Left renal pelvis (tissue), 4 donors: ENCODE measurements at regions not wholly inside any gene's neighbourhood (a gene's known extent, or its start where the extent isn't known, plus 50 kb on each side); places are given as distances from the start of the nearest gene placed in this dataset.

Source experiments
- DNase-seq, 4 donors: peaks; one replicate each; pipeline ENCODE4 v3.0.0-alpha.2; 2013; ENCODE audit warnings: low read depth in 4 of 4, low spot score in 3 of 4

GRCh38 chr5:125036494-125036893, 290.1 kb upstream of the ZNF608 start:
- no peak for DNase-seq

GRCh38 chr5:125037020-125037419, 290.6 kb upstream of the ZNF608 start:
- DNase-seq: no peak

DNA sequence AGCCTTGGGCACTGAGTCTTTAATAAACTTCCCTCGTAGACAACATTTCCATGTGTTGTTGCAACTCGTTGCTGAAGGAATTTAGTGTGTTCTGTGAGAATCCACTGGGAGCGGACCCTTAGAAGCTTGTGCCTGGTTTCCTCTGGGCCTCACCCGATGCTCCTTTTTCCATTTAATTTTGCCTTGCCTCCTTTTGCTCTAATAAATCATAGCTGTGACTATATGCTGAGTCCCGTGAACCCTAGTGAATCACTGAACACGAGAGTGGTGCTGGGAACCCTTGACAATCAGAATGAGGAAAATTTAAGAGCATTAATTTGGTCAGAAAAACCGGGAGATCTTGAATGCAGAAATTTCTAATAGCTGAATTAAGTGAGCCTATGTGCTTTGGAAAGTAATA, 291.1 kb upstream of the ZNF608 start:
- DNase-seq: no peak

DNA sequence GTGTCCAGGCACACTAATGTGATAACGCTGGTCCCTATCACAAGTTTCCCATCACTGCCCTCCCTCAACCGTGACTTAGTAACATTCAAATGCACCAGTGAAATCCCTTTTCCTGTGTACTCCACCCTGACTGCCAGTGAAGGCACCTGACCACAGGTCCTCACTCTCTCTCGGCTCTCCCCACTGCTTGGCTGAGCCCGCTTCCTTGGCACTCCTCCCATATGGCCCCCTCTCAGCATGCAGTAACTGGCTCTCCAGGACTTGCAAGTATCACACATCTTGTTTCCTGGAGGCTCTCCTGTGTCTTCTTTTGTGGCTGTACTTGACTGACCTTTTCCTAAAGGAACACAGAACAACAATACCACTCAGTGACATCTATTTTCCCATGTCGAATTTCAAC, 292.0 kb upstream of the ZNF608 start:
- DNase-seq: no peak

DNA sequence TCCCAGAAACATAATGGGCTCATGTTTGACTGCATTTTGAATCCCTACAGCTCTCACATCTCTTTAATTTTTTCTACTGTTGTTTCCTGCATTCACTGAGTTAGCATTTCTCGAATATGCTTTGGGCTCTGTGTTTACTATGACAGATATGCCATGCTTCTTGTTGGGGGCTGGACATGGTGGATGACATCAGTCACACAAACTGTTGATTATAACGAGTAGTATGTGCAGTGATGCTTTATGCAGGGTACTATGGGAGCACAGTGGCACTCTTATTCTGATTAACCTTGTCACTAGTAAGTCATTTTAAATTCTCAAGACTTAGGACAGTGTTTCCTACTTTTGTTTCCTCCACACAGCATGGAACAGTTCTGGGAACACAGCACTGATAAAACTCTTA, 295.4 kb upstream of the ZNF608 start:
- DNase-seq: no peak

GRCh38 chr5:125042261-125042890, 295.9 kb upstream of the ZNF608 start:
- no peak for DNase-seq

DNA sequence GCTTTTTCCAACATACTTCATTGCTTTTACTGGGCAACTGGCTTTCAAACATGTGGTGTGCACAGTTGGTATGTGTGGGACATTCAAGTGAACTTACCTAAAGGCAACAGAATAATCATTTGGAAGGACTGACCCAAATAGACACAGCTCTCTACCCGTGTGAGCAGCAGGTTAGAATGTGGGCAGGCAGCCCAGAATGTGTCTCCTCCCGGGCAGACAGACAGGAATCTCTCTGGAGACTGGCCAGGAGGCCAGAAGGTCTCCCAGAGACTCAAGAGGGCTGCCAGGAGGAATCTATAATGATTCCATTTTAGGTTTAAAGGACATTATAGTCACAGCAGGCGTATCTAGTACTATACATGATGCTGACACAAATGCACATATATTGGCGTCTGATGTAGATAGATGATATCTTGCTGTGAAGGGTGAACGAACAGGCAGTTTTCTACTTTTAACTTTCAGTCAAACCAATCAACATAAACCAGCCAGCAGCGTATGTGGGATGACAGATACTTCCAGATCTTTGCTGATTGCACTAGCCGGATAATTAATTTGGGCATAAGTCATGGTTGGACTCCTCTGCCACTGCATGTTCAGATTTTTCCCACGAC, 297.4 kb upstream of the ZNF608 start:
- DNase-seq: peak in 1 of 4 donors; percentile 39

GRCh38 chr5:125044491-125045282, 298.2 kb upstream of the ZNF608 start:
- DNase-seq: no peak

- DNase-seq: no peak
These were observed 299.2 kb upstream of the ZNF608 start for GRCh38 chr5:125045646-125046045.

- no peak for DNase-seq
These were observed 300.4 kb upstream of the ZNF608 start for GRCh38 chr5:125046838-125047237.

DNA sequence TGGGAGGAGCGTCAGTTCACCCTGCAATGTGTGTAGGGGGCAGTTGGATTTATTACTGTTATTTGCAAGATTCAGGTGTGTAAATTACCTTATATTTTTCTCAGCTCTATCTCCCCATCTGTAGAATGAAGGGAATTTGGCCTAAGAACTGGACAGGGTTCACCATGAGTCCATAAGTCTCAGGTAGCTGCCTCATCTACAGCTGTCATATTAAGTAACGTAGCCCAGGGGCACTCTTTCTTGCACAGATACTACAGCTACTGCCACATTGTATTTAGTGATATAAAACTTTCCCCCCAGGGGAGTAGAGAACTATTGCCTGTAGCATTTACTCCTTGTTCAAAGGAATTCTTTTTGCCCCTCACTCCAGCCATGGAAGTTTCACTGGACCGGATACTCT, 301.4 kb upstream of the ZNF608 start:
- DNase-seq: no peak

DNA sequence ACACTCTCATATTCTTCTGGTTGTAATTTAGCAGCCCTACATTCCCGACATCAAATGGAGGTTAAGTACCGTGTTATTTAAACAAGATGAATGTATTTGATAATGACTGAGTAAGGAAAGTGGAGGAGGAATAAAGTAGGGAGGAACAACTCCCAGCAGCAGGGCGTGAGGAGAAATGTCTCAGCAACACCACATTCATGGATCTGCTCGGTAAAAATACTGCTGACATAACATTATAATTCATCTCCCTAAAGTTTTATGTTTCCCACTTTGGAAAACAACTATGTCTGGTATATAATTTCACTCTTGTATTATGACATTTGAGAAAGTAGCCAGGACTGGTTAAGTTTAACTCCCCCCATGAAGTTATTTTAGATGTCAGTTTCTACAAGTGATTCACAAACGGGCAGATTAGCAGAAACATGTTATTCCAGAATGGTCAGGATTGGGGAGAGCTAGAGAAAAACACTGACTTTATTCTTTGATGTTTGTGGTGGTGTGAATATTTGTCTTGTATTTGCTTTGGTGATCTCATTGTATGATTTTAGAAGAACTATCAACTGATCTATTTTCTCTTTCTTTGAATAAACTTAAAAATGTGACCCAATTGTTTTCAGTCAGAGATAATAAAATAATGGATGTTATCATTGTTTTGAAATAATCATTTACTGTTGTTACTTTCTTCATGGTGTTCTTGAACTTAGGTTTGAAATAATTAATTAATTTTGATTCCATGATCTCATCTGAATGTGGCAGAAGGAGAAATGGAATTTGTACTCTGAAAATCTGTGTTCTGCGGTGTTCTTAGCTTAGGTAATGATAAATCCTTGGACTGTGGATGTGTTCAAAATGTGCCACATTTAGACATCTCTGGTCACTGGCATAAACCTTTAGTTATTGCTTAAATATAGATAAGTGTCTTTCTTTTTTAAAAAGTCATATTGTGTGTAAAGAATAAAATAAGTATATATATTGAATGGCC, 303.6 kb upstream of the ZNF608 start:
- DNase-seq: no peak

DNA sequence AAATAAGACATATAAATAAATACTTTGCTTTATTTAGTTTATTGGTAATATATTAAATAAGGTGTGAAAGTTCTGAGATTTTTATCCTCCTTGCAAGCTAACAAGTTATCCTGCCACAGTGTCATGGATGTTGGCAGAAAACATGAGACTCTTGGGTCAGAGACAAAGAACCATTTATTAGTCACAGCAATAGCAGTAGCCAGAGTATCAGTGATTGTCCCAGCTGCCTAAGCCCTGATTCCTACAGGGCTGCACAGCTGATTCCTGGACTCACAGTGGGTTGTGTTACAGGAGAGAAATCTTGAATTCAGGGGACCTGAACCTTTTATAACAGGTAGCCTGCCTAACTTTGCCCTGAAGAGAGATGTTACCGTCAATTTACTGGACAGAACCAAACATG, 304.5 kb upstream of the ZNF608 start:
- no peak for DNase-seq

GRCh38 chr5:125052584-125052983, 306.1 kb upstream of the ZNF608 start:
- DNase-seq: no peak

- no peak for DNase-seq
These were observed 306.7 kb upstream of the ZNF608 start for GRCh38 chr5:125053179-125053578.

- no peak for DNase-seq
These were observed 307.7 kb upstream of the ZNF608 start for GRCh38 chr5:125054146-125054545.

DNA sequence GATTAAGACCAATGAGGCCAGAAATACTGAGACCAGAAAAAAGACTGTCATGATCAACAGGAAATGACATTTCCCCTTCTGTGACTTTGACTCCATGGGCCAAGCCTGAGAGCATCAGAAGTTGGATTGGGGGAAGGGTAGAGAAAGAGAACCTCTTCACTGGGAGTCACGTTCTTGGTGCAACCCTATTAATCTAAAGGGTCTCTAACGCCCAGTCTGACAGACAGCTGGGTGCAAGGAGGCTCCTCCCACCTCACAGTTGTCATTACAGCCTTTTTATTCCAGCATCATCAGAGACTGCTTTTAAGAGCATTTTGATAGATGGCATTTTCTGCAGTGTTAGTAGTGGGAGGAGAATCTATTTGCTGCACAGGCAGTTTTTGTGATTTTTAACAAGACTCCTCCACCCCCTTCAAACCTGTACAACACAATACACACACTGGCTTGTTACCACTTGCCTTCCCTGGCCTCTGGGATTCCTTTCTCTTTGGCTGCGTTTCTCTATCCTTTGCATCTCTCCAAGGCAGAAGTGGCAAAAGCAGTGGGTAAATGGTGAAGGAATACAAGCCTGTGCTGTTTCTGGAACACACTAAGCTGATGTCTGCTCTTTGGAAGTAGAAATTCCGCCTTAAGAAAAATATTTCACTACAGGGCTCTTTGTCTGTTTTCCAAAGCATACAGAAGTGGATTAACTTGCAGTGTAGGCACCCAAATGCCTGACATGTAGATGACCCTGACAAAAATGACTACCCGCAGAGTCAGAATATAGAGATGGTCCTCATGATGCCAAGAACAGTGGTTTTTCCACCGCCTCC, 310.4 kb upstream of the ZNF608 start:
- no peak for DNase-seq

DNA sequence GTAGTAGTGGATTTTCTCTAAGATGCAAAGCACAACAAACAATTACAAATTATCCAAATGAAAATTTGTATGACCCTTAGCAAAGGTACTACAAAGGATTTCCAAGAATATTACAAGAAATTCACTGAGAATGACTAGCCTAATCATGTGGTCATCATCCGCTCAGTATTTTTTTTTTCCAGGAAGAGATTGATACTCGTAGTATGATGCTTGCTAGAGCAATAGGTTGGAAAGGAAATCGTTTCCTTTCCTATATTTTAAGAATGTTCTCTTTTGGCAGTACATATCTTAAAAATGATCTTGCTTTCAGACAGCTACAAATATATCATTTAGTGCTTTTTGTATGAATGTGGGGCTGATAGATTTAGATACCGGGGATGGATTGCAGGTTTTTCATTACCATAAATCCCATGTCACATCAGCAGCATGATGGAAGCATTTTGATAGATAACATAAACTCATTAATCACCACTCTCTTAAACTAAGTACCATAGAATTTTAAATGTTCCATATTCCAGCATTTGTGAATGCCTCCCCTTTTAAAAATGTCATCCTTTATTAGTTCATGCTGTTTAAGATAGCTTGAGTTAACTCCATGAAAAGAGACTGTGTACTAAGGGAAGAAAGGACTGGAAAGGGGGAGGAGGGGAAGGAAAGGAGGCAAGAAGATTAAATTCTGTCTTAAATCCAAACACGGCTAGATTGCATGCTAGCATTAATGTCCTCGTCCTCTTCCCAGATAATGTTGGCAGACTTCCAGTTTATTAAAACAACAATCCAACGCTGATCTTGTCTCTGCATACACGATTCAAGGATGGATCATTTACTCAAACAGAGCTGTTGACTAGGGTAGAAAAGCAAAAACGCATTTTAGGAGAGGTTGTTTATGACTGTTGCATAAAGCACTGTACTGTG, 311.7 kb upstream of the ZNF608 start:
- DNase-seq: no peak
